Activated naive CD8-positive, alpha-beta T cell (primary cell): ENCODE measurements at regions not wholly inside any gene's neighbourhood (a gene's known extent, or its start where the extent isn't known, plus 50 kb on each side); places are given as distances from the start of the nearest gene placed in this dataset.
"Not testable (repeated sequence)": the region's sequence is repeated elsewhere in the genome, so short reads cannot be mapped to it uniquely, and the experiment has no call there.

Source experiments
- H3K27ac Mint-ChIP-seq: one replicate; pipeline ENCODE4 v1.8.0; 2021; ENCODE audit warnings: mixed read lengths
- H3K27me3 Mint-ChIP-seq: one replicate; pipeline ENCODE4 v1.8.0; 2021; ENCODE audit warnings: mixed read lengths
- H3K36me3 Mint-ChIP-seq: one replicate; pipeline ENCODE4 v1.8.0; 2021; ENCODE audit warnings: mixed read lengths
- H3K4me1 Mint-ChIP-seq: one replicate; pipeline ENCODE4 v1.8.0; 2021; ENCODE audit warnings: low read depth, mixed read lengths
- H3K4me3 Mint-ChIP-seq: one replicate; pipeline ENCODE4 v1.8.0; 2021; ENCODE audit warnings: mild to moderate bottlenecking, mixed read lengths
- H3K9me3 Mint-ChIP-seq: one replicate; pipeline ENCODE4 v1.8.0; 2021; ENCODE audit warnings: low read depth, mixed read lengths

- Mint-ChIP-seq H3K27ac (no peak overlapping the region), H3K36me3 (peaks cover 6% of the 10 kb centered on the region), H3K9me3 (no peaks in the 10 kb centered on the region), H3K4me3 (no peak overlapping the region), H3K4me1 (peaks cover 3% of the 10 kb centered on the region), H3K27me3 (no peaks in the 10 kb centered on the region)
Observed at GRCh38 chr5:40360685-40361084, 319.0 kb upstream of the PTGER4 start.

- no peak overlapping the region for H3K27ac Mint-ChIP-seq
- no peaks in the 10 kb centered on the region for H3K27me3 Mint-ChIP-seq
- peaks cover 6% of the 10 kb centered on the region for H3K36me3 Mint-ChIP-seq
- no peak overlapping the region for H3K4me3 Mint-ChIP-seq
- H3K9me3 Mint-ChIP-seq, result no peaks in the 10 kb centered on the region
- no peaks in the 10 kb centered on the region for H3K4me1 Mint-ChIP-seq
Observed at GRCh38 chr5:40359832-40360231, 319.9 kb upstream of the PTGER4 start.

- no peak overlapping the region for H3K27ac Mint-ChIP-seq
- H3K9me3 Mint-ChIP-seq, result no peaks in the 10 kb centered on the region
- H3K4me1 Mint-ChIP-seq, result no peaks in the 10 kb centered on the region
- peaks cover 6% of the 10 kb centered on the region for H3K36me3 Mint-ChIP-seq
- H3K27me3 Mint-ChIP-seq, result no peaks in the 10 kb centered on the region
- no peak overlapping the region for H3K4me3 Mint-ChIP-seq
Observed at GRCh38 chr5:40359093-40359492, 320.6 kb upstream of the PTGER4 start.

GRCh38 chr5:40356248-40356647, 323.5 kb upstream of the PTGER4 start:
- Mint-ChIP-seq H3K27me3 (no peaks in the 10 kb centered on the region), H3K27ac (no peak overlapping the region), H3K36me3 (no peaks in the 10 kb centered on the region), H3K9me3 (peaks cover 3% of the 10 kb centered on the region), H3K4me3 (no peak overlapping the region), H3K4me1 (no peaks in the 10 kb centered on the region)

- Mint-ChIP-seq H3K36me3 (peaks cover 2% of the 10 kb centered on the region), H3K4me3 (no peak overlapping the region), H3K4me1 (no peaks in the 10 kb centered on the region), H3K9me3 (peaks cover 3% of the 10 kb centered on the region), H3K27me3 (no peaks in the 10 kb centered on the region), H3K27ac (no peak overlapping the region)
Observed at GRCh38 chr5:40355846-40356245, 323.9 kb upstream of the PTGER4 start.

- no peak overlapping the region for H3K4me3 Mint-ChIP-seq
- H3K9me3 Mint-ChIP-seq, result peaks cover 8% of the 10 kb centered on the region
- no peaks in the 10 kb centered on the region for H3K27me3 Mint-ChIP-seq
- H3K36me3 Mint-ChIP-seq, result peaks cover 5% of the 10 kb centered on the region
- no peaks in the 10 kb centered on the region for H3K4me1 Mint-ChIP-seq
- no peak overlapping the region for H3K27ac Mint-ChIP-seq
Observed at GRCh38 chr5:40355181-40355580, 324.5 kb upstream of the PTGER4 start.

- Mint-ChIP-seq H3K36me3 (peaks cover 13% of the 10 kb centered on the region), H3K27me3 (no peaks in the 10 kb centered on the region), H3K4me3 (no peak overlapping the region), H3K9me3 (peaks cover 15% of the 10 kb centered on the region), H3K27ac (no peak overlapping the region), H3K4me1 (no peaks in the 10 kb centered on the region)
Observed at GRCh38 chr5:40354171-40354570, 325.5 kb upstream of the PTGER4 start.

- H3K4me1 Mint-ChIP-seq, result no peaks in the 10 kb centered on the region
- H3K27ac Mint-ChIP-seq, result no peak overlapping the region
- no peaks in the 10 kb centered on the region for H3K27me3 Mint-ChIP-seq
- H3K36me3 Mint-ChIP-seq, result peaks cover 14% of the 10 kb centered on the region
- H3K4me3 Mint-ChIP-seq, result no peak overlapping the region
- peaks cover 19% of the 10 kb centered on the region for H3K9me3 Mint-ChIP-seq
Observed at GRCh38 chr5:40353442-40353841, 326.3 kb upstream of the PTGER4 start.

GRCh38 chr5:40347981-40348725, 331.6 kb upstream of the PTGER4 start:
- H3K9me3 Mint-ChIP-seq, result peaks cover 19% of the 10 kb centered on the region
- no peak overlapping the region for H3K4me3 Mint-ChIP-seq
- no peaks in the 10 kb centered on the region for H3K4me1 Mint-ChIP-seq
- no peak overlapping the region for H3K27ac Mint-ChIP-seq
- peaks cover 14% of the 10 kb centered on the region for H3K36me3 Mint-ChIP-seq
- no peaks in the 10 kb centered on the region for H3K27me3 Mint-ChIP-seq

GRCh38 chr5:40346901-40347300, 332.8 kb upstream of the PTGER4 start:
- no peaks in the 10 kb centered on the region for H3K4me1 Mint-ChIP-seq
- H3K36me3 Mint-ChIP-seq, result peaks cover 14% of the 10 kb centered on the region
- no peak overlapping the region for H3K4me3 Mint-ChIP-seq
- no peaks in the 10 kb centered on the region for H3K27me3 Mint-ChIP-seq
- peaks cover 16% of the 10 kb centered on the region for H3K9me3 Mint-ChIP-seq
- H3K27ac Mint-ChIP-seq, result no peak overlapping the region

GRCh38 chr5:40338434-40338833, 341.3 kb upstream of the PTGER4 start:
- H3K27ac Mint-ChIP-seq, H3K9me3 Mint-ChIP-seq, H3K36me3 Mint-ChIP-seq, H3K4me3 Mint-ChIP-seq, H3K27me3 Mint-ChIP-seq: not testable (repeated sequence)
- peaks cover 10% of the 10 kb centered on the region for H3K4me1 Mint-ChIP-seq

GRCh38 chr5:40334242-40334635, 345.5 kb upstream of the PTGER4 start:
- H3K27ac Mint-ChIP-seq, result no peak overlapping the region
- no peaks in the 10 kb centered on the region for H3K9me3 Mint-ChIP-seq
- H3K4me1 Mint-ChIP-seq, result peaks cover 13% of the 10 kb centered on the region

GRCh38 chr5:40333459-40334241, 346.1 kb upstream of the PTGER4 start:
- H3K9me3 Mint-ChIP-seq, result no peaks in the 10 kb centered on the region
- no peaks in the 10 kb centered on the region for H3K27me3 Mint-ChIP-seq
- H3K4me1 Mint-ChIP-seq, result peaks cover 13% of the 10 kb centered on the region
- no peak overlapping the region for H3K4me3 Mint-ChIP-seq
- H3K27ac Mint-ChIP-seq, result peak overlapping the region; percentile 8
- peaks cover 7% of the 10 kb centered on the region for H3K36me3 Mint-ChIP-seq

More at GRCh38 chr5:40334242-40334635, 345.5 kb upstream of the PTGER4 start:
- Mint-ChIP-seq H3K36me3 (peaks cover 8% of the 10 kb centered on the region), H3K4me3 (no peak overlapping the region), H3K27me3 (no peaks in the 10 kb centered on the region)

GRCh38 chr5:40332970-40333369, 346.7 kb upstream of the PTGER4 start:
- Mint-ChIP-seq H3K9me3 (no peaks in the 10 kb centered on the region), H3K27ac (peak overlapping the region; percentile 8), H3K27me3 (no peaks in the 10 kb centered on the region), H3K36me3 (peaks cover 5% of the 10 kb centered on the region), H3K4me1 (peaks cover 7% of the 10 kb centered on the region), H3K4me3 (no peak overlapping the region)

GRCh38 chr5:40331616-40332015, 348.1 kb upstream of the PTGER4 start:
- no peak overlapping the region for H3K4me3 Mint-ChIP-seq
- no peaks in the 10 kb centered on the region for H3K9me3 Mint-ChIP-seq
- H3K27me3 Mint-ChIP-seq, result no peaks in the 10 kb centered on the region
- H3K36me3 Mint-ChIP-seq, result peaks cover 2% of the 10 kb centered on the region
- H3K27ac Mint-ChIP-seq, result no peak overlapping the region
- peaks cover 5% of the 10 kb centered on the region for H3K4me1 Mint-ChIP-seq
